Left ventricle myocardium inferior (tissue), 1 donor: ENCODE measurements at regions not wholly inside any gene's neighbourhood (a gene's known extent, or its start where the extent isn't known, plus 50 kb on each side); places are given as distances from the start of the nearest gene placed in this dataset.

Experiments
- DNase-seq: peaks from one replicate; pipeline ENCODE4 v3.0.0-alpha.2; 2020
- H3K27ac ChIP-seq: fragments of 200-600 bp; replicated peaks from 2 replicates; pipeline ENCODE4 v1.8.0; 2021
- H3K27me3 ChIP-seq: fragments of 200-600 bp; 2 replicates; pipeline ENCODE4 v1.8.0; 2021; ENCODE audit warnings: low read depth
- H3K36me3 ChIP-seq: fragments of 200-600 bp; 2 replicates; pipeline ENCODE4 v1.8.0; 2021
- H3K4me1 ChIP-seq: fragments of 200-600 bp; 2 replicates; pipeline ENCODE4 v1.8.0; 2021
- H3K4me3 ChIP-seq: fragments of 200-600 bp; 2 replicates; pipeline ENCODE4 v1.8.0; 2021; ENCODE audit warnings: mild to moderate bottlenecking, moderate library complexity
- H3K9me3 ChIP-seq: fragments of 200-600 bp; replicated peaks from 2 replicates; pipeline ENCODE4 v1.8.0; 2021
- CTCF ChIP-seq: fragments of 200-600 bp; IDR thresholded peaks from 2 replicates; pipeline ENCODE4 v1.8.0; 2021; ENCODE audit warnings: antibody characterized with exemption, mild to moderate bottlenecking, borderline replicate concordance
- intact Hi-C: fragments of 100-400 bp; cut with micrococcal nuclease; formaldehyde crosslinking; loops from one replicate; pipeline ENCODE4 v1.11.0; 2022
- donor health status: DM: no; HTN: yes; CAD: no; lungs with severe emphysema.

GRCh38 chr5:61949679-61950435, 356.1 kb upstream of the KIF2A start:
- DNase-seq, result no peak
- no peak for TF ChIP-seq CTCF
- Histone ChIP-seq H3K27me3 (peaks cover 12% of the 10 kb centered on the region), H3K4me3 (no peak overlapping the region), H3K9me3 (no peaks in the 10 kb centered on the region), H3K27ac (no peak overlapping the region), H3K36me3 (no peaks in the 10 kb centered on the region), H3K4me1 (no peaks in the 10 kb centered on the region)
- intact Hi-C loops, result no loop called here

GRCh38 chr5:61951295-61951694, 354.7 kb upstream of the KIF2A start:
- TF ChIP-seq CTCF, result no peak
- H3K36me3 ChIP-seq, result no peaks in the 10 kb centered on the region
- intact Hi-C loops, result no loop called here

GRCh38 chr5:61953913-61954312, 352.1 kb upstream of the KIF2A start:
- Histone ChIP-seq H3K27me3 (no peaks in the 10 kb centered on the region), H3K9me3 (no peaks in the 10 kb centered on the region), H3K4me1 (no peaks in the 10 kb centered on the region), H3K36me3 (no peaks in the 10 kb centered on the region), H3K4me3 (no peak overlapping the region), H3K27ac (no peak overlapping the region)
- intact Hi-C loops, result no loop called here
- no peak for TF ChIP-seq CTCF
- no peak for DNase-seq

More at GRCh38 chr5:61951295-61951694, 354.7 kb upstream of the KIF2A start:
- no peak overlapping the region for H3K4me3 ChIP-seq
- H3K27me3 ChIP-seq, result no peaks in the 10 kb centered on the region
- DNase-seq, result no peak
- H3K27ac ChIP-seq, result no peak overlapping the region
- no peaks in the 10 kb centered on the region for H3K4me1 ChIP-seq
- H3K9me3 ChIP-seq, result no peaks in the 10 kb centered on the region

- DNase-seq, result no peak
- Histone ChIP-seq H3K9me3 (no peaks in the 10 kb centered on the region), H3K27ac (no peak overlapping the region), H3K4me1 (no peaks in the 10 kb centered on the region), H3K4me3 (no peak overlapping the region), H3K36me3 (no peaks in the 10 kb centered on the region), H3K27me3 (peaks cover 17% of the 10 kb centered on the region)
- intact Hi-C loops, result no loop called here
- no peak for TF ChIP-seq CTCF
Observed at GRCh38 chr5:61964201-61964600, 341.8 kb upstream of the KIF2A start.

GRCh38 chr5:61965069-61965468, 340.9 kb upstream of the KIF2A start:
- H3K9me3 ChIP-seq, result no peaks in the 10 kb centered on the region
- no peak for TF ChIP-seq CTCF
- H3K27ac ChIP-seq, result no peak overlapping the region
- no peak overlapping the region for H3K4me3 ChIP-seq
- intact Hi-C loops, result no loop called here
- no peaks in the 10 kb centered on the region for H3K4me1 ChIP-seq
- H3K27me3 ChIP-seq, result peaks cover 20% of the 10 kb centered on the region
- DNase-seq, result no peak
- no peaks in the 10 kb centered on the region for H3K36me3 ChIP-seq
